Nephron progenitor cell (in vitro differentiated cells): ENCODE measurements at regions not wholly inside any gene's neighbourhood (a gene's known extent, or its start where the extent isn't known, plus 50 kb on each side); places are given as distances from the start of the nearest gene placed in this dataset.
"Not testable (repeated sequence)": the region's sequence is repeated elsewhere in the genome, so short reads cannot be mapped to it uniquely, and the experiment has no call there.

Experiments used
- DNase-seq: peaks from one replicate; pipeline ENCODE4 v3.0.0; 2021
- H3K27ac Mint-ChIP-seq: 2 replicates; pipeline ENCODE4 v1.8.0; 2021; ENCODE audit warnings: mild to moderate bottlenecking, moderate library complexity, mixed read lengths
- H3K27me3 Mint-ChIP-seq: 2 replicates; pipeline ENCODE4 v1.8.0; 2021; ENCODE audit warnings: mild to moderate bottlenecking, low read depth, mixed read lengths; ENCODE audit not compliant: poor library complexity
- H3K36me3 Mint-ChIP-seq: 2 replicates; pipeline ENCODE4 v1.8.0; 2021; ENCODE audit warnings: low read depth, mixed read lengths
- H3K4me1 Mint-ChIP-seq: 2 replicates; pipeline ENCODE4 v1.8.0; 2021; ENCODE audit warnings: mixed read lengths
- H3K4me3 Mint-ChIP-seq: 2 replicates; pipeline ENCODE4 v1.8.0; 2021; ENCODE audit warnings: mild to moderate bottlenecking, moderate library complexity, mixed read lengths
- H3K9me3 Mint-ChIP-seq: 2 replicates; pipeline ENCODE4 v1.8.0; 2021; ENCODE audit warnings: mild to moderate bottlenecking, moderate library complexity, mixed read lengths
- CTCF ChIP-seq: fragments of 200-600 bp; sonication (generic); IDR thresholded peaks from 2 replicates; pipeline ENCODE4 v1.5.0; 2021; ENCODE audit warnings: antibody characterized with exemption

GRCh38 chr15:84402856-84403608, 167.5 kb downstream of the GOLGA6L4 start:
- no peaks in the 10 kb centered on the region for H3K4me1 Mint-ChIP-seq
- TF ChIP-seq CTCF: no peak
- no peak overlapping the region for H3K27ac Mint-ChIP-seq
- no peak overlapping the region for H3K4me3 Mint-ChIP-seq
- H3K27me3 Mint-ChIP-seq: peaks cover 3% of the 10 kb centered on the region
- DNase-seq: no peak
- peaks cover 3% of the 10 kb centered on the region for H3K9me3 Mint-ChIP-seq
- H3K36me3 Mint-ChIP-seq: no peaks in the 10 kb centered on the region

- not testable (repeated sequence) for H3K4me1 Mint-ChIP-seq, H3K9me3 Mint-ChIP-seq, H3K27ac Mint-ChIP-seq, DNase-seq, H3K27me3 Mint-ChIP-seq, H3K4me3 Mint-ChIP-seq, H3K36me3 Mint-ChIP-seq
Observed at GRCh38 chr15:84409357-84409756, 173.8 kb downstream of the GOLGA6L4 start.

- not testable (repeated sequence) for H3K27ac Mint-ChIP-seq, H3K36me3 Mint-ChIP-seq, H3K27me3 Mint-ChIP-seq, H3K4me3 Mint-ChIP-seq, H3K4me1 Mint-ChIP-seq, H3K9me3 Mint-ChIP-seq
- DNase-seq: peak; percentile 16
Observed at GRCh38 chr15:84421513-84422181, 179.2 kb upstream of the ZSCAN2 start.

- not testable (repeated sequence) for H3K27me3 Mint-ChIP-seq, H3K4me3 Mint-ChIP-seq, H3K9me3 Mint-ChIP-seq, DNase-seq, H3K36me3 Mint-ChIP-seq, H3K4me1 Mint-ChIP-seq, H3K27ac Mint-ChIP-seq
Observed at GRCh38 chr15:84425327-84425726, 175.5 kb upstream of the ZSCAN2 start.

- not testable (repeated sequence) for H3K4me3 Mint-ChIP-seq, H3K27me3 Mint-ChIP-seq, H3K4me1 Mint-ChIP-seq, H3K27ac Mint-ChIP-seq, DNase-seq, H3K36me3 Mint-ChIP-seq, H3K9me3 Mint-ChIP-seq
Observed at GRCh38 chr15:84473305-84473877, 127.4 kb upstream of the ZSCAN2 start.

GRCh38 chr15:84476364-84477033, 124.3 kb upstream of the ZSCAN2 start:
- DNase-seq, H3K9me3 Mint-ChIP-seq, H3K36me3 Mint-ChIP-seq, H3K27me3 Mint-ChIP-seq, H3K4me3 Mint-ChIP-seq, H3K27ac Mint-ChIP-seq, H3K4me1 Mint-ChIP-seq: not testable (repeated sequence)

- H3K27me3 Mint-ChIP-seq, H3K4me3 Mint-ChIP-seq, H3K36me3 Mint-ChIP-seq, H3K9me3 Mint-ChIP-seq, H3K4me1 Mint-ChIP-seq, DNase-seq, H3K27ac Mint-ChIP-seq: not testable (repeated sequence)
Observed at GRCh38 chr15:84477550-84477949, 123.3 kb upstream of the ZSCAN2 start.

- not testable (repeated sequence) for H3K36me3 Mint-ChIP-seq, H3K27me3 Mint-ChIP-seq, H3K4me1 Mint-ChIP-seq, H3K4me3 Mint-ChIP-seq, H3K9me3 Mint-ChIP-seq, H3K27ac Mint-ChIP-seq, DNase-seq
Observed at GRCh38 chr15:84480174-84480681, 120.6 kb upstream of the ZSCAN2 start.

GRCh38 chr15:84483859-84484258, 117.0 kb upstream of the ZSCAN2 start:
- not testable (repeated sequence) for H3K4me1 Mint-ChIP-seq, H3K9me3 Mint-ChIP-seq, H3K4me3 Mint-ChIP-seq, H3K36me3 Mint-ChIP-seq, H3K27me3 Mint-ChIP-seq, H3K27ac Mint-ChIP-seq, DNase-seq

- not testable (repeated sequence) for H3K9me3 Mint-ChIP-seq
Observed at GRCh38 chr15:84500165-84500889, 100.5 kb upstream of the ZSCAN2 start.

GRCh38 chr15:84503101-84503500, 97.7 kb upstream of the ZSCAN2 start:
- H3K27me3 Mint-ChIP-seq, H3K9me3 Mint-ChIP-seq, H3K36me3 Mint-ChIP-seq, H3K27ac Mint-ChIP-seq, H3K4me1 Mint-ChIP-seq, DNase-seq, H3K4me3 Mint-ChIP-seq: not testable (repeated sequence)

More at GRCh38 chr15:84500165-84500889, 100.5 kb upstream of the ZSCAN2 start:
- not testable (repeated sequence) for H3K27me3 Mint-ChIP-seq, H3K36me3 Mint-ChIP-seq, H3K27ac Mint-ChIP-seq, H3K4me1 Mint-ChIP-seq, H3K4me3 Mint-ChIP-seq
- DNase-seq: peak; percentile 26
